HepG2 (cell line): ENCODE measurements at regions not wholly inside any gene's neighbourhood (a gene's known extent, or its start where the extent isn't known, plus 50 kb on each side); places are given as distances from the start of the nearest gene placed in this dataset.

ENCODE experiments used
- ATAC-seq: fragments of 200-7000 bp; cut with Tn5 transposase; 3 replicates; pipeline ENCODE4 v1.9.1; 2020; ENCODE audit warnings: mild to moderate bottlenecking, moderate library complexity
- BruUV-seq: library from RNA; stranded (reverse); fragments of 400-500 nt; replicated peaks from 2 replicates; lab custom pipeline; 2021; lab: Mats Ljungman, UMichigan
- CTCF ChIA-PET: fragments of 300-600 bp; formaldehyde crosslinking; extraction: SDS; loops from one replicate; lab custom pipeline; 2021; ENCODE audit warnings: low total read pairs, inconsistent platforms, low intra/inter-chr PET ratio; lab: Yijun Ruan, JAX
- POLR2A ChIA-PET: fragments of 350-600 bp; sonication (Branson Sonifier 250); formaldehyde crosslinking; loops from one replicate; lab custom pipeline; 2020; ENCODE audit warnings: antibody characterized with exemption, inconsistent platforms; lab: Yijun Ruan, JAX
- DNase-seq: peaks from one replicate; pipeline ENCODE4 v3.0.0-alpha.2; 2015; ENCODE audit warnings: low spot score
- FAIRE-seq: peaks from 3 replicates; lab custom pipeline; 2011; peaks lifted over from hg19 to GRCh38; lab: Jason Lieb, UNC
- H2AFZ ChIP-seq: one replicate; pipeline ENCODE4 v1.6.1; 2011; ENCODE audit warnings: low read length, inconsistent platforms
- H3K27ac ChIP-seq: fragments of 300-600 bp; 3 replicates; pipeline ENCODE4 v1.8.0; 2011; ENCODE audit warnings: mixed run types, mild to moderate bottlenecking, mixed read lengths, low read length, inconsistent platforms; ENCODE audit not compliant: insufficient read depth; ENCODE audit errors: extremely low read length
- H3K27me3 ChIP-seq, 2 experiments: fragments of 200-600 bp in 1 of 2; 2 replicates in 1 of 2; 3 replicates in 1 of 2; pipeline versions ENCODE4 v1.6.0 to v1.8.0; 2011; ENCODE audit warnings: low read length in 2 of 2, mild to moderate bottlenecking in 2 of 2, moderate library complexity in 2 of 2, inconsistent platforms in 1 of 2; ENCODE audit not compliant: insufficient read depth in 2 of 2, control insufficient read depth in 1 of 2
- H3K36me3 ChIP-seq, 2 experiments: fragments of 200-600 bp in 1 of 2; replicated peaks in 1 of 2; 2 replicates in 1 of 2; 3 replicates in 1 of 2; pipeline versions ENCODE4 v1.5.1 to v1.8.0; 2011; ENCODE audit warnings: low read length in 2 of 2, inconsistent platforms in 1 of 2; ENCODE audit not compliant: insufficient read depth in 2 of 2, control insufficient read depth in 1 of 2
- H3K4me1 ChIP-seq: 2 replicates; pipeline ENCODE4 v1.5.1; 2012; ENCODE audit warnings: low read length, inconsistent platforms; ENCODE audit not compliant: insufficient read depth
- H3K4me2 ChIP-seq: 2 replicates; pipeline ENCODE4 v1.6.0; 2011; ENCODE audit warnings: low read depth, low read length, inconsistent platforms
- H3K4me3 ChIP-seq, 3 experiments: fragments of 200-600 bp in 1 of 3; sonication (generic), shearing (Covaris generic) in 1 of 3; replicated peaks in 1 of 3; 2 replicates each; pipeline ENCODE4 v1.5.1; 2011 to 2016; ENCODE audit warnings: low read length in 3 of 3, inconsistent platforms in 2 of 3, low read depth in 2 of 3, mild to moderate bottlenecking in 2 of 3, control low read depth in 1 of 3, mixed read lengths in 1 of 3; ENCODE audit not compliant: insufficient read depth in 1 of 3
- H3K79me2 ChIP-seq: one replicate; pipeline ENCODE4 v1.6.1; 2011; ENCODE audit warnings: low read length, inconsistent platforms; ENCODE audit not compliant: insufficient read depth
- H3K9ac ChIP-seq: 2 replicates; pipeline ENCODE4 v1.6.0; 2011; ENCODE audit warnings: mild to moderate bottlenecking, low read depth, low read length, inconsistent platforms; ENCODE audit not compliant: insufficient read depth
- H3K9me3 ChIP-seq: 2 replicates; pipeline ENCODE4 v1.5.1; 2012; ENCODE audit warnings: mild to moderate bottlenecking, low read length
- H4K20me1 ChIP-seq: 2 replicates; pipeline ENCODE4 v1.6.0; 2011; ENCODE audit warnings: inconsistent platforms, mild to moderate bottlenecking, low read length, moderate library complexity; ENCODE audit not compliant: insufficient read depth
- HOXA7 ChIP-seq: sonication (generic); formaldehyde crosslinking; IDR thresholded peaks from 2 replicates; pipeline ENCODE4 v1.8.1; 2022; ENCODE audit warnings: mild to moderate bottlenecking, missing genetic modification reagents, moderate library complexity
- MTERF4 ChIP-seq: sonication (generic); formaldehyde crosslinking; IDR thresholded peaks from 2 replicates; pipeline ENCODE4 v1.8.0; 2023; ENCODE audit warnings: mild to moderate bottlenecking, missing genetic modification reagents
- NFATC3 ChIP-seq: sonication (generic); formaldehyde crosslinking; IDR thresholded peaks from 2 replicates; pipeline ENCODE4 v1.5.1; 2020; ENCODE audit warnings: mild to moderate bottlenecking, missing genetic modification reagents
- PCBP1 ChIP-seq: fragments of 200-400 bp; formaldehyde crosslinking; IDR thresholded peaks from 2 replicates; pipeline ENCODE4 v1.6.1; 2017; ENCODE audit warnings: mild to moderate bottlenecking, low read depth, low read length, borderline replicate concordance
- ZNF547 ChIP-seq: sonication (generic); formaldehyde crosslinking; IDR thresholded peaks from 2 replicates; pipeline ENCODE4 v1.5.1; 2020; ENCODE audit warnings: mild to moderate bottlenecking, missing genetic modification reagents
- ZNF773 ChIP-seq: sonication (generic); formaldehyde crosslinking; IDR thresholded peaks from 2 replicates; pipeline ENCODE4 v1.4.0; 2020; ENCODE audit warnings: missing genetic modification reagents, borderline replicate concordance
- WGBS: methylation state at CpG from one replicate; pipeline ENCODE4 v1.1.6; 2017; ENCODE audit warnings: low lambda C conversion rate; 5-methylcytosine and 5-hydroxymethylcytosine counted together
- in situ Hi-C: cut with HindIII; loops from 2 replicates; pipeline ENCODE4 v1.10.0; 2017; ENCODE audit warnings: low pct_unique_long_range_greater_than_20kb; ENCODE audit not compliant: extremely low pct_ligation_motif_present
- intact Hi-C: fragments of 100-400 bp; cut with micrococcal nuclease; formaldehyde crosslinking; loops from one replicate; pipeline ENCODE4 v1.10.0; 2022; ENCODE audit not compliant: unreplicated experiment

GRCh38 chr1:244199902-244200301 is 148.8 kb downstream of the ZBTB18 start (continued):
- TF ChIP-seq NFATC3 (CRISPR knock-in tag): no peak

- H3K9ac ChIP-seq: no peak overlapping the region
- ATAC-seq (no peak), FAIRE-seq (no peak), DNase-seq (no peak)
- H3K27me3 ChIP-seq: peaks cover 3 to 20% of the 10 kb centered on the region in 2 experiments; a peak in 4 of 5 replicates
- no TSS peak for BruUV-seq
- intact Hi-C loops (no loop called here), in situ Hi-C loops (no loop called here)
- no peak overlapping the region for H2AFZ ChIP-seq
- no peaks in the 10 kb centered on the region for H3K4me1 ChIP-seq
- H3K27ac ChIP-seq: no peak overlapping the region
- H3K4me3 ChIP-seq: no peak overlapping the region
- no peaks in the 10 kb centered on the region for H3K79me2 ChIP-seq
- ChIA-PET POLR2A (no interaction called here), CTCF (no interaction called here)
- H3K9me3 ChIP-seq: no peaks in the 10 kb centered on the region
- H3K36me3 ChIP-seq: no peaks in the 10 kb centered on the region
- TF ChIP-seq ZNF547 (CRISPR knock-in tag) (no peak), MTERF4 (CRISPR knock-in tag) (no peak)
- H4K20me1 ChIP-seq: no peaks in the 10 kb centered on the region
- 60% methylated on average over 4 of the region's 8 CpGs for WGBS
- no peak overlapping the region for H3K4me2 ChIP-seq
These were observed 149.5 kb downstream of the ZBTB18 start for GRCh38 chr1:244200596-244200995.

- ChIA-PET CTCF (no interaction called here), POLR2A (no interaction called here)
- Histone ChIP-seq H3K9ac (no peak overlapping the region), H2AFZ (no peak overlapping the region), H3K27me3 (peaks cover 3 to 20% of the 10 kb centered on the region in 2 experiments; a peak in 4 of 5 replicates), H3K27ac (no peak overlapping the region), H3K4me3 (no peak overlapping the region), H3K4me2 (no peak overlapping the region), H4K20me1 (no peaks in the 10 kb centered on the region), H3K79me2 (no peaks in the 10 kb centered on the region), H3K4me1 (no peaks in the 10 kb centered on the region), H3K36me3 (no peaks in the 10 kb centered on the region), H3K9me3 (no peaks in the 10 kb centered on the region)
- WGBS: 38% methylated on average over 8 of the region's 8 CpGs
- no peak for FAIRE-seq
- no TSS peak for BruUV-seq
- TF ChIP-seq ZNF773 (CRISPR knock-in tag) (no peak), PCBP1 (no peak), HOXA7 (no peak)
- ATAC-seq: no peak
- in situ Hi-C loops (no loop called here), intact Hi-C loops (no loop called here)
- no peak for DNase-seq
These were observed 150.7 kb downstream of the ZBTB18 start for GRCh38 chr1:244201750-244202149.
